OCI-LY1 (cell line): ENCODE measurements at regions not wholly inside any gene's neighbourhood (a gene's known extent, or its start where the extent isn't known, plus 50 kb on each side); places are given as distances from the start of the nearest gene placed in this dataset.

Experiments
- H2AFZ ChIP-seq: fragments of 200-600 bp; sonication (generic), shearing (Covaris generic); 2 replicates; pipeline ENCODE4 v1.6.0; 2014; ENCODE audit warnings: antibody characterized with exemption, mild to moderate bottlenecking, low read length
- H3F3A ChIP-seq: fragments of 200-600 bp; sonication (generic), shearing (Covaris generic); 2 replicates; pipeline ENCODE4 v1.6.0; 2014; ENCODE audit warnings: mild to moderate bottlenecking, antibody characterized with exemption, low read length, moderate library complexity; ENCODE audit not compliant: insufficient read depth
- H3K27ac ChIP-seq: fragments of 200-600 bp; sonication (generic); 2 replicates; pipeline ENCODE4 v1.5.1; 2014; ENCODE audit warnings: low read length, mixed run types, mild to moderate bottlenecking, low read depth; ENCODE audit not compliant: poor library complexity, severe bottlenecking
- H3K27me3 ChIP-seq: fragments of 200-600 bp; sonication (generic); 2 replicates; pipeline ENCODE4 v1.6.0; 2014; ENCODE audit warnings: antibody characterized with exemption, mild to moderate bottlenecking, low read length, moderate library complexity; ENCODE audit not compliant: insufficient read depth
- H3K36me3 ChIP-seq: fragments of 200-600 bp; sonication (generic); 2 replicates; pipeline ENCODE4 v1.6.1; 2014; ENCODE audit warnings: mild to moderate bottlenecking, antibody characterized with exemption, low read length, moderate library complexity, mixed read lengths; ENCODE audit not compliant: insufficient read depth
- H3K4me1 ChIP-seq: fragments of 200-600 bp; sonication (generic); 2 replicates; pipeline ENCODE4 v1.5.1; 2014; ENCODE audit warnings: mild to moderate bottlenecking, low read length, moderate library complexity; ENCODE audit not compliant: insufficient read depth, severe bottlenecking
- H3K4me2 ChIP-seq: fragments of 200-600 bp; sonication (generic), shearing (Covaris generic); 2 replicates; pipeline ENCODE4 v1.6.1; 2014; ENCODE audit warnings: low read length
- H3K4me3 ChIP-seq: fragments of 200-600 bp; sonication (generic); 2 replicates; pipeline ENCODE4 v1.5.1; 2014; ENCODE audit warnings: low read length, low read depth, mild to moderate bottlenecking, mixed read lengths; ENCODE audit not compliant: poor library complexity, severe bottlenecking
- H3K79me2 ChIP-seq: fragments of 200-600 bp; shearing (Covaris generic); 2 replicates; pipeline ENCODE4 v1.6.1; 2016; ENCODE audit warnings: mixed run types, low read length, mixed read lengths; ENCODE audit not compliant: insufficient read depth
- H3K9ac ChIP-seq: fragments of 200-600 bp; sonication (generic), shearing (Covaris generic); 2 replicates; pipeline ENCODE4 v1.6.1; 2014; ENCODE audit warnings: mild to moderate bottlenecking, low read length, mixed read lengths
- H3K9me2 ChIP-seq: fragments of 200-600 bp; sonication (generic), shearing (Covaris generic); 2 replicates; pipeline ENCODE4 v1.6.1; 2014; ENCODE audit warnings: low read depth, mild to moderate bottlenecking, low read length, mixed read lengths
- H3K9me3 ChIP-seq: fragments of 200-600 bp; shearing (Covaris generic); 2 replicates; pipeline ENCODE4 v1.6.1; 2014; ENCODE audit warnings: low read length, mixed read lengths
- H4K20me1 ChIP-seq: fragments of 200-600 bp; sonication (generic), shearing (Covaris generic); 2 replicates; pipeline ENCODE4 v1.6.0; 2016; ENCODE audit warnings: mild to moderate bottlenecking, low read length; ENCODE audit not compliant: insufficient read depth
- CTCF ChIP-seq: fragments of 200-600 bp; sonication (generic), shearing (Covaris generic); IDR thresholded peaks from 2 replicates; pipeline ENCODE4 v1.5.1; 2017; ENCODE audit warnings: mild to moderate bottlenecking, antibody characterized with exemption, low read length, moderate library complexity, mixed read lengths
- EZH2 ChIP-seq: fragments of 200-600 bp; sonication (generic), shearing (Covaris generic); IDR thresholded peaks from 2 replicates; pipeline ENCODE4 v1.8.0; 2017; ENCODE audit warnings: borderline replicate concordance, mixed run types, mild to moderate bottlenecking, antibody characterized with exemption, low read length, moderate library complexity, mixed read lengths

GRCh38 chr3:181629029-181629428 is 82.7 kb upstream of the SOX2 start:
- Histone ChIP-seq H3K36me3 (no peaks in the 10 kb centered on the region), H3K9me3 (no peaks in the 10 kb centered on the region), H3F3A (no peaks in the 10 kb centered on the region), H3K79me2 (no peaks in the 10 kb centered on the region), H3K9me2 (no peaks in the 10 kb centered on the region), H3K27me3 (no peaks in the 10 kb centered on the region), H3K4me1 (peaks cover 90% of the 10 kb centered on the region), H3K4me3 (no peak overlapping the region), H4K20me1 (no peaks in the 10 kb centered on the region), H3K27ac (peak overlapping the region; percentile 57), H3K4me2 (peak overlapping the region; percentile 10; the same call in 1 of the 2 replicates), H2AFZ (peak overlapping the region; percentile 1; the same call in 1 of the 2 replicates), H3K9ac (peak overlapping the region; percentile 22; the same call in 1 of the 2 replicates)
- TF ChIP-seq EZH2 (no peak), CTCF (no peak)

- Histone ChIP-seq H3K4me3 (no peak overlapping the region), H3K9me3 (no peaks in the 10 kb centered on the region), H4K20me1 (no peaks in the 10 kb centered on the region), H2AFZ (no peak overlapping the region), H3K79me2 (no peaks in the 10 kb centered on the region), H3F3A (no peaks in the 10 kb centered on the region), H3K4me1 (peaks cover 96% of the 10 kb centered on the region), H3K36me3 (no peaks in the 10 kb centered on the region), H3K27me3 (no peaks in the 10 kb centered on the region), H3K4me2 (peak overlapping the region; percentile 10; the same call in 1 of the 2 replicates), H3K9me2 (no peaks in the 10 kb centered on the region), H3K9ac (no peak overlapping the region; the same call in 1 of the 2 replicates), H3K27ac (peak overlapping the region; percentile 57)
- TF ChIP-seq CTCF (no peak), EZH2 (no peak)
These were observed 83.3 kb upstream of the SOX2 start for GRCh38 chr3:181628384-181628783.

DNA sequence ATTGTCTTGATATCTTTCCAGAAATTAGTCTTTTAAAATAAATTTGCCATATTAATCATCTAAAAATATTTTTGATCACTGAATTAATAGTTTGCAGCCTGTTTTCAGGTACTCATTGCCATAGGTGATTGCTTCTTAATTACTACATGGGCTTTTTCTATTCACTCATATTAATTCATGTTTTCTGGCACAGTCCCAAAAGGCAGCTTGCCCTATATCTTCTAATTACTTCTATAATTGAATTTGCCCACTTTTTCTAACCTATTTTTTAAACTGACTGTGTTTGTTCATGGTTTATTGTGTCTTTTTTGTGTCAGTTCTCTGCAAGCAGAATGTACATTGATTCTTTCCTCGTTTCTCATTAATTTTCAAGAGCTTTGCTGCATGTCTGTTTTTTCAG is 85.7 kb upstream of the SOX2 start:
- Histone ChIP-seq H3K27ac (no peak overlapping the region), H3K27me3 (no peaks in the 10 kb centered on the region), H3K9me3 (no peaks in the 10 kb centered on the region), H3F3A (no peaks in the 10 kb centered on the region), H3K4me1 (peaks cover 93% of the 10 kb centered on the region), H3K36me3 (no peaks in the 10 kb centered on the region; the same call in 1 of the 2 replicates), H3K9me2 (no peaks in the 10 kb centered on the region), H2AFZ (no peak overlapping the region), H3K4me2 (no peak overlapping the region), H4K20me1 (no peaks in the 10 kb centered on the region), H3K4me3 (no peak overlapping the region), H3K79me2 (no peaks in the 10 kb centered on the region; the same call in 1 of the 2 replicates), H3K9ac (no peak overlapping the region)
- TF ChIP-seq CTCF: no peak
- TF ChIP-seq EZH2: no peak
